ENCODE measurements at regions not wholly inside any gene's neighbourhood (a gene's known extent, or its start where the extent isn't known, plus 50 kb on each side); places are given as distances from the start of the nearest gene placed in this dataset.
"Not testable (repeated sequence)": the region's sequence is repeated elsewhere in the genome, so short reads cannot be mapped to it uniquely, and the experiment has no call there.

GRCh38 chr5:9785751-9786150 is 155.6 kb upstream of the TAS2R1 start:
- DNase-seq, result no peak

GRCh38 chr5:9784231-9784630 is 154.1 kb upstream of the TAS2R1 start:
- no peak for DNase-seq

- DNase-seq, result peak; percentile 68
Measured at GRCh38 chr5:9782826-9783560, 152.8 kb upstream of the TAS2R1 start.

GRCh38 chr5:9781890-9782289 is 151.7 kb upstream of the TAS2R1 start:
- DNase-seq, result peak; percentile 30

- DNase-seq, result no peak
Measured at GRCh38 chr5:9781275-9781674, 151.1 kb upstream of the TAS2R1 start.

- no peak for DNase-seq
Measured at GRCh38 chr5:9780501-9780900, 150.3 kb upstream of the TAS2R1 start.

- peak; percentile 83 for DNase-seq
Measured at GRCh38 chr5:9776525-9776924, 146.4 kb upstream of the TAS2R1 start.

- DNase-seq, result peak; percentile 81
Measured at GRCh38 chr5:9775339-9775738, 145.2 kb upstream of the TAS2R1 start.

- DNase-seq, result peak; percentile 91
Measured at GRCh38 chr5:9774472-9775079, 144.4 kb upstream of the TAS2R1 start.

- DNase-seq, result no peak
Measured at GRCh38 chr5:9771079-9771478, 140.9 kb upstream of the TAS2R1 start.

- peak; percentile 25 for DNase-seq
Measured at GRCh38 chr5:9766581-9766980, 136.4 kb upstream of the TAS2R1 start.

- DNase-seq, result peak; percentile 72
Measured at GRCh38 chr5:9765419-9766140, 135.4 kb upstream of the TAS2R1 start.

GRCh38 chr5:9761706-9762105 is 131.6 kb upstream of the TAS2R1 start:
- DNase-seq, result peak; percentile 53

GRCh38 chr5:9752670-9753069 is 122.5 kb upstream of the TAS2R1 start:
- not testable (repeated sequence) for DNase-seq

GRCh38 chr5:9743507-9743906 is 113.4 kb upstream of the TAS2R1 start:
- DNase-seq, result no peak

GRCh38 chr5:9742848-9743247 is 112.7 kb upstream of the TAS2R1 start:
- no peak for DNase-seq

- no peak for DNase-seq
Measured at GRCh38 chr5:9739135-9739534, 109.0 kb upstream of the TAS2R1 start.

- DNase-seq, result no peak
Measured at GRCh38 chr5:9737265-9737664, 107.1 kb upstream of the TAS2R1 start.

GRCh38 chr5:9733486-9733885 is 103.3 kb upstream of the TAS2R1 start:
- DNase-seq, result peak; percentile 25

GRCh38 chr5:9731159-9731558 is 101.0 kb upstream of the TAS2R1 start:
- no peak for DNase-seq

GRCh38 chr5:9728261-9728660 is 98.1 kb upstream of the TAS2R1 start:
- no peak for DNase-seq

- DNase-seq, result peak; percentile 3
Measured at GRCh38 chr5:9726931-9727330, 96.8 kb upstream of the TAS2R1 start.

- DNase-seq, result not testable (repeated sequence)
Measured at GRCh38 chr5:9725265-9725664, 95.1 kb upstream of the TAS2R1 start.

GRCh38 chr5:9724707-9725106 is 94.6 kb upstream of the TAS2R1 start:
- no peak for DNase-seq

Data from fibroblast of upper back skin (primary cell).